Large intestine (tissue), 3 donors: ENCODE measurements at regions not wholly inside any gene's neighbourhood (a gene's known extent, or its start where the extent isn't known, plus 50 kb on each side); places are given as distances from the start of the nearest gene placed in this dataset.
A peak's percentile ranks its signal among the peaks of the same experiment; 100 is the strongest.

Source experiments
- DNase-seq, 2 donors: peaks; one replicate each; pipeline versions ENCODE4 v3.0.0 to v3.0.0-alpha.2; 2013
- H3K27ac ChIP-seq: one replicate; pipeline ENCODE4 v1.5.1; 2013; ENCODE audit warnings: low read length
- H3K27me3 ChIP-seq: 2 replicates; pipeline ENCODE4 v1.6.1; 2013; ENCODE audit warnings: low read length; ENCODE audit not compliant: control insufficient read depth, insufficient read depth
- H3K36me3 ChIP-seq: 2 replicates; pipeline ENCODE4 v1.6.1; 2013; ENCODE audit warnings: low read length; ENCODE audit not compliant: control insufficient read depth, insufficient read depth
- H3K4me1 ChIP-seq: one replicate; pipeline ENCODE4 v1.6.1; 2013; ENCODE audit warnings: low read length; ENCODE audit not compliant: control insufficient read depth, insufficient read depth
- H3K4me3 ChIP-seq: one replicate; pipeline ENCODE4 v1.5.1; 2013; ENCODE audit warnings: low read length
- H3K9me3 ChIP-seq: one replicate; pipeline ENCODE4 v1.6.1; 2013; ENCODE audit warnings: mild to moderate bottlenecking, low read depth, low read length, moderate library complexity; ENCODE audit not compliant: control insufficient read depth
- WGBS: methylation state at CpG from one replicate; pipeline ENCODE4 v1.1.5; 2013; ENCODE audit warnings: low lambda C conversion rate; ENCODE audit not compliant: insufficient coverage; 5-methylcytosine and 5-hydroxymethylcytosine counted together

GRCh38 chr9:2928411-2928810 is 84.5 kb upstream of the PUM3 start:
- no CpG with 5 or more reads among the region's 3 CpGs for WGBS
- H3K36me3 ChIP-seq = no peaks in the 10 kb centered on the region
- no peak for DNase-seq

GRCh38 chr9:2925016-2925415 is 81.1 kb upstream of the PUM3 start:
- Histone ChIP-seq H3K4me1 (no peaks in the 10 kb centered on the region), H3K36me3 (no peaks in the 10 kb centered on the region), H3K4me3 (no peak overlapping the region), H3K27me3 (peaks cover 3% of the 10 kb centered on the region), H3K9me3 (no peaks in the 10 kb centered on the region), H3K27ac (no peak overlapping the region)
- 71% methylated on average over 4 of the region's 5 CpGs for WGBS
- no peak for DNase-seq

More at GRCh38 chr9:2928411-2928810, 84.5 kb upstream of the PUM3 start:
- Histone ChIP-seq H3K4me3 (no peak overlapping the region), H3K9me3 (no peaks in the 10 kb centered on the region), H3K27me3 (no peaks in the 10 kb centered on the region), H3K4me1 (no peaks in the 10 kb centered on the region), H3K27ac (no peak overlapping the region)

GRCh38 chr9:2924380-2924768 is 80.5 kb upstream of the PUM3 start:
- Histone ChIP-seq H3K4me3 (no peak overlapping the region), H3K27ac (no peak overlapping the region), H3K9me3 (no peaks in the 10 kb centered on the region), H3K4me1 (no peaks in the 10 kb centered on the region), H3K36me3 (no peaks in the 10 kb centered on the region), H3K27me3 (peaks cover 3% of the 10 kb centered on the region)
- DNase-seq = peak; percentile 6 to 39
- no CpG with 5 or more reads among the region's 3 CpGs for WGBS

- H3K4me3 ChIP-seq = no peak overlapping the region
- H3K4me1 ChIP-seq = no peaks in the 10 kb centered on the region
- no peak overlapping the region for H3K27ac ChIP-seq
- WGBS = 40% methylated on average over 1 of the region's 6 CpGs
- no peaks in the 10 kb centered on the region for H3K9me3 ChIP-seq
- DNase-seq = peak in 1 of 2 donors; percentile 36
- H3K27me3 ChIP-seq = peaks cover 3% of the 10 kb centered on the region
- no peaks in the 10 kb centered on the region for H3K36me3 ChIP-seq
Measured at GRCh38 chr9:2923766-2924379, 80.0 kb upstream of the PUM3 start.

- Histone ChIP-seq H3K27me3 (peaks cover 3% of the 10 kb centered on the region), H3K4me3 (no peak overlapping the region), H3K27ac (no peak overlapping the region), H3K4me1 (no peaks in the 10 kb centered on the region), H3K36me3 (no peaks in the 10 kb centered on the region), H3K9me3 (no peaks in the 10 kb centered on the region)
- DNase-seq = no peak
- WGBS = 89% methylated on average over 1 of the region's 2 CpGs
Measured at GRCh38 chr9:2919347-2919746, 75.5 kb upstream of the PUM3 start.

- H3K36me3 ChIP-seq = no peaks in the 10 kb centered on the region
- DNase-seq = no peak
- H3K27me3 ChIP-seq = no peaks in the 10 kb centered on the region
- no peaks in the 10 kb centered on the region for H3K4me1 ChIP-seq
- no peaks in the 10 kb centered on the region for H3K9me3 ChIP-seq
- no peak overlapping the region for H3K4me3 ChIP-seq
- H3K27ac ChIP-seq = no peak overlapping the region
- no CpG with 5 or more reads among the region's 3 CpGs for WGBS
Measured at GRCh38 chr9:2916382-2916985, 72.6 kb upstream of the PUM3 start.

DNA sequence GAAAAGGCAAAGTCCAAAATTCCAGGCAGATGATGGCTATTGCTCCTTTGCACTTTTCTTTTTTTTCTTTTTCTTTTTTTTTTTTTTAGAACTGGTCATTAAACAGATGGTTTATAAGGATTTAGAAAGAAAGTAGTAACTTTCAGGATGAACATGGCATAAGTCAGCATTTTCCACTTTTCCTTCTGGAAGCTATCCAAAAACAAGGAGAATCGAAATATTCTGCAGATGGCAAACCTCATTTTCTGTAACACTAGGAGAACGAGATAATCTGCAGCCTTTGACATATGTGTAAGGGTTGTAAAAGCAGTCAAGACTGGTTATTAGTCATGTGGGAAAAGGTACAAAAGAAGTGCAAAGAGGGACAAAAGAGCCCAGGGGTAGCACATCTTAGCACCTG is 69.1 kb upstream of the PUM3 start:
- Histone ChIP-seq H3K4me1 (no peaks in the 10 kb centered on the region), H3K36me3 (no peaks in the 10 kb centered on the region), H3K9me3 (no peaks in the 10 kb centered on the region), H3K4me3 (no peak overlapping the region), H3K27ac (no peak overlapping the region), H3K27me3 (no peaks in the 10 kb centered on the region)
- no peak for DNase-seq
- WGBS = 60% methylated on average over 1 of the region's 2 CpGs

DNA sequence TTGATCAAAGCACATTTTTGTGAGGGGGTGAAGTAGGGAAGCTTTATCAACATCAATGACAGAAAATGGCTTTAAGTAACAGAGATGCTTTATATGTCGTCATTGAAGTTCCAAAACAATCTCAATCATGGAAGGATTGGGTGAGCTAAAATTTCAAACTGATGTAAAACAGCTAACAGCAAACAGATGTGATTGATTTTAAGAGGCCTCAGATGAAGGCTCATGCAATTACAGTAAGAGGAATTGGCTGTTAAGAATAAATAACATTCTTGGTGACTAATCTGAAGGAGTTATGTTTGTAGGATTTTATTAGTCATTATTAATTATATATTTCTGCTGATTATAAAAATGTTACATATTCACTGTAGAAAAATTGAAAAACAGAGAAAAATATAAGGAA is 63.5 kb upstream of the PUM3 start:
- Histone ChIP-seq H3K4me1 (no peaks in the 10 kb centered on the region), H3K27ac (no peak overlapping the region), H3K4me3 (no peak overlapping the region), H3K27me3 (no peaks in the 10 kb centered on the region), H3K36me3 (no peaks in the 10 kb centered on the region), H3K9me3 (no peaks in the 10 kb centered on the region)
- no CpG with 5 or more reads among the region's 1 CpG for WGBS
- DNase-seq = no peak

DNA sequence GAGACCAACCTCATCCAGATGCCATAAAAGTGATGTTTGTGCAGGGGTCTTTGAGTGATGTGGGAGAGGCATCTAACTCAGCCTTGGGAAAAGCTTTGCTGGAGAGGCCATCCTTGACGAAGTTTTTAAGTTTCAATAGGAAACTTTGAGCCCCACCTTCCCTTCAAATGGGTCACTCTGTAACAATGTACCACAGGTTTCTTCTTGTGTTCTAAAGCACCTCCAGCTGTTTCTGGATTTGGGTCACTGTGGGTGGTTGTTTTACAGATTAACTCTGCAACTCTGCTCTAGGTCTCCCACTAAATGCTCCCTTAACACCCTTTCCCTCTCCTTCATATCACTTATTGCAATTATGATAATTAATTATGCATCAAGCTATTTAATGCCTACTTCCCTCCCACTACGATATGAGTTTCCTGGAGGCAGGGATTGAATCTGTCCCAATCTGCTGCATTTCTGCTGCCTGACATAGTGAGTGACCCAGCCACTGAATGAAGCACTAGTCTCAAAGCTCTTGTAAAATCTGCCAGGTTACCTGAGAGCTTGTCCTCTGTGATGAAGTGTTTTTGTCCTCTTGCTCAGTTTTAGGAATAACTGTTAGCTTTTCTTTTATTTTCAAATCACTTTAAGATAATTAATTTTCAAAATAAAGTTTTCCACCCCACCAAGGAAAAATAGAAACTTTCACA is 60.5 kb upstream of the PUM3 start:
- no peak for DNase-seq
- no CpG with 5 or more reads among the region's 2 CpGs for WGBS
- Histone ChIP-seq H3K4me1 (no peaks in the 10 kb centered on the region), H3K9me3 (no peaks in the 10 kb centered on the region), H3K27ac (no peak overlapping the region), H3K27me3 (no peaks in the 10 kb centered on the region), H3K36me3 (no peaks in the 10 kb centered on the region), H3K4me3 (no peak overlapping the region)
